ENCODE measurements at regions not wholly inside any gene's neighbourhood (a gene's known extent, or its start where the extent isn't known, plus 50 kb on each side); places are given as distances from the start of the nearest gene placed in this dataset.

DNA sequence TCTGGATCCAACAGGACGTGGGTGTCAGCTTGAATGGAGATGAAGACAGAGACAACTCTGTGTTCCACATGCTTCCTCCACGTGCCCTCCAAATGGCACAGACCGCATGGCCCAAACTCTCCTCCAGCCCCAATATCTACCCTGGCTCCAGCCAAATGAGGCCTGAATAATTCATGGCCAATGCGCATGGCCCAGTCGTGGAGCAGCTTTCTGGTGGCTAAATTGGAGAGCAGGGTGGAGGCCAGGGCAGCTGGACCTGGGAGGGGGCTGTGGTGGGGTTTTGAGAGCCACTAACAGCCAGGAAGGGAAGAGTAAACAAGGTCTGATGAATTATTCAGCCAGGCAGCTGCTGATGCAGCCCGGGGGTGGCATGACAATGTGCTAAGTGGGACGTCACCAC, 96.7 kb upstream of the TMEM132E start:
- TF ChIP-seq, protein P1, sequence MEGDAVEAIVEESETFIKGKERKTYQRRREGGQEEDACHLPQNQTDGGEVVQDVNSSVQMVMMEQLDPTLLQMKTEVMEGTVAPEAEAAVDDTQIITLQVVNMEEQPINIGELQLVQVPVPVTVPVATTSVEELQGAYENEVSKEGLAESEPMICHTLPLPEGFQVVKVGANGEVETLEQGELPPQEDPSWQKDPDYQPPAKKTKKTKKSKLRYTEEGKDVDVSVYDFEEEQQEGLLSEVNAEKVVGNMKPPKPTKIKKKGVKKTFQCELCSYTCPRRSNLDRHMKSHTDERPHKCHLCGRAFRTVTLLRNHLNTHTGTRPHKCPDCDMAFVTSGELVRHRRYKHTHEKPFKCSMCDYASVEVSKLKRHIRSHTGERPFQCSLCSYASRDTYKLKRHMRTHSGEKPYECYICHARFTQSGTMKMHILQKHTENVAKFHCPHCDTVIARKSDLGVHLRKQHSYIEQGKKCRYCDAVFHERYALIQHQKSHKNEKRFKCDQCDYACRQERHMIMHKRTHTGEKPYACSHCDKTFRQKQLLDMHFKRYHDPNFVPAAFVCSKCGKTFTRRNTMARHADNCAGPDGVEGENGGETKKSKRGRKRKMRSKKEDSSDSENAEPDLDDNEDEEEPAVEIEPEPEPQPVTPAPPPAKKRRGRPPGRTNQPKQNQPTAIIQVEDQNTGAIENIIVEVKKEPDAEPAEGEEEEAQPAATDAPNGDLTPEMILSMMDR (IDR thresholded peaks at IDR 0.05): no peak
- TF ChIP-seq POLR2A (IDR thresholded peaks at IDR 0.05): no peak

Data from sigmoid colon (tissue), 3 donors.